GM23338 (cell line): ENCODE measurements at regions not wholly inside any gene's neighbourhood (a gene's known extent, or its start where the extent isn't known, plus 50 kb on each side); places are given as distances from the start of the nearest gene placed in this dataset.

Source experiments
- ATAC-seq: fragments of 200-7000 bp; cut with Tn5 transposase; 3 replicates; pipeline ENCODE4 v1.9.1; 2020
- DNase-seq: peaks from one replicate; pipeline ENCODE4 v3.0.0-alpha.2; 2015; ENCODE audit warnings: low spot score
- H2AFZ ChIP-seq: fragments of 200-600 bp; sonication (generic); 2 replicates; pipeline ENCODE4 v1.8.0; 2016; ENCODE audit warnings: antibody characterized with exemption, mild to moderate bottlenecking, moderate library complexity
- H3F3A ChIP-seq: fragments of 200-600 bp; sonication (generic); replicated peaks from 2 replicates; pipeline ENCODE4 v1.8.0; 2017; ENCODE audit warnings: antibody characterized with exemption, mixed run types, low read depth
- H3K27ac ChIP-seq: fragments of 200-600 bp; sonication (generic); 2 replicates; pipeline ENCODE4 v1.6.1; 2016; ENCODE audit warnings: low read depth
- H3K27me3 ChIP-seq: fragments of 200-600 bp; sonication (generic); 2 replicates; pipeline ENCODE4 v1.8.0; 2016; ENCODE audit warnings: mild to moderate bottlenecking, mixed run types, moderate library complexity; ENCODE audit not compliant: insufficient read depth
- H3K36me3 ChIP-seq: fragments of 200-600 bp; sonication (generic); 2 replicates; pipeline ENCODE4 v1.8.0; 2016; ENCODE audit warnings: mild to moderate bottlenecking; ENCODE audit not compliant: insufficient read depth
- H3K4me1 ChIP-seq: fragments of 200-600 bp; sonication (generic); 2 replicates; pipeline ENCODE4 v1.8.0; 2016; ENCODE audit warnings: mild to moderate bottlenecking, moderate library complexity; ENCODE audit not compliant: insufficient read depth
- H3K4me2 ChIP-seq: fragments of 200-600 bp; sonication (generic); 2 replicates; pipeline ENCODE4 v1.7.1; 2017; ENCODE audit warnings: mixed run types
- H3K4me3 ChIP-seq: fragments of 200-600 bp; sonication (generic); 2 replicates; pipeline ENCODE4 v1.6.1; 2016; ENCODE audit warnings: mixed run types
- H3K79me2 ChIP-seq: fragments of 200-600 bp; sonication (generic); replicated peaks from 2 replicates; pipeline ENCODE4 v1.8.0; 2017; ENCODE audit warnings: mild to moderate bottlenecking; ENCODE audit not compliant: insufficient read depth
- H3K9me2 ChIP-seq: fragments of 200-600 bp; sonication (generic); 2 replicates; pipeline ENCODE4 v1.8.0; 2017; ENCODE audit not compliant: insufficient read depth
- H4K20me1 ChIP-seq: fragments of 200-600 bp; sonication (generic); replicated peaks from 2 replicates; pipeline ENCODE4 v1.8.0; 2017; ENCODE audit warnings: mild to moderate bottlenecking; ENCODE audit not compliant: insufficient read depth
- H3K27ac Mint-ChIP-seq: 2 replicates; pipeline ENCODE4 v1.8.0; 2020; ENCODE audit warnings: inconsistent platforms, mild to moderate bottlenecking, moderate library complexity, mixed read lengths
- H3K27me3 Mint-ChIP-seq: 3 replicates; pipeline ENCODE4 v1.8.0; 2022; ENCODE audit warnings: low read depth, mild to moderate bottlenecking, moderate library complexity, mixed read lengths, inconsistent platforms; ENCODE audit not compliant: insufficient read depth, poor library complexity
- H3K36me3 Mint-ChIP-seq: 3 replicates; pipeline ENCODE4 v1.8.0; 2021; ENCODE audit warnings: low read depth, mild to moderate bottlenecking, inconsistent platforms, moderate library complexity, mixed read lengths
- H3K4me1 Mint-ChIP-seq: 3 replicates; pipeline ENCODE4 v1.8.0; 2020; ENCODE audit warnings: mild to moderate bottlenecking, inconsistent platforms, mixed read lengths
- H3K4me3 Mint-ChIP-seq: 3 replicates; pipeline ENCODE4 v1.8.0; 2021; ENCODE audit warnings: moderate library complexity, mild to moderate bottlenecking, inconsistent platforms, mixed read lengths
- H3K9me3 Mint-ChIP-seq: 3 replicates; pipeline ENCODE4 v1.8.0; 2020; ENCODE audit warnings: moderate library complexity, mild to moderate bottlenecking, inconsistent platforms, mixed read lengths
- EZH2 ChIP-seq: fragments of 200-600 bp; sonication (generic); IDR thresholded peaks from one replicate; pipeline ENCODE4 v1.8.0; 2017; ENCODE audit warnings: antibody characterized with exemption, mild to moderate bottlenecking, low read depth; ENCODE audit not compliant: unreplicated experiment
- EZH2phosphoT487 ChIP-seq: fragments of 200-600 bp; sonication (generic); IDR thresholded peaks from one replicate; pipeline ENCODE4 v1.8.1; 2018; ENCODE audit warnings: antibody characterized with exemption; ENCODE audit not compliant: unreplicated experiment
- JUNB ChIP-seq: IDR thresholded peaks from one replicate; pipeline ENCODE4 v1.6.1; 2016; ENCODE audit warnings: antibody characterized with exemption; ENCODE audit not compliant: unreplicated experiment
- NANOG ChIP-seq: IDR thresholded peaks from 2 replicates; pipeline ENCODE4 v1.6.1; 2016; ENCODE audit warnings: antibody characterized with exemption, borderline replicate concordance
- STAT1 ChIP-seq: IDR thresholded peaks from one replicate; pipeline ENCODE4 v1.6.1; 2016; ENCODE audit warnings: antibody characterized with exemption; ENCODE audit not compliant: unreplicated experiment
- ZNF114 ChIP-seq: fragments of 250-450 bp; sonication (Bioruptor Pico); IDR thresholded peaks from 2 replicates; pipeline ENCODE4 v1.5.0; 2020; ENCODE audit warnings: mild to moderate bottlenecking, moderate library complexity
- ZNF331 ChIP-seq: fragments of 250-450 bp; sonication (Bioruptor Pico); IDR thresholded peaks from 2 replicates; pipeline ENCODE4 v1.5.0; 2020; ENCODE audit warnings: low read depth, mild to moderate bottlenecking, moderate library complexity
- TF ChIP-seq, protein P1 (sequence below): IDR thresholded peaks from one replicate; pipeline ENCODE4 v1.6.1; 2018; ENCODE audit warnings: antibody characterized with exemption; ENCODE audit not compliant: unreplicated experiment
- TF ChIP-seq, protein P2 (sequence below), 2 experiments: fragments of 200-600 bp in 1 of 2; sonication (generic) in 1 of 2; conservative IDR thresholded peaks; 2 replicates each; pipeline versions ENCODE4 v1.5.1 to v1.6.1; 2016 to 2017; ENCODE audit warnings: antibody characterized with exemption in 2 of 2, low read depth in 2 of 2, mild to moderate bottlenecking in 2 of 2, moderate library complexity in 1 of 2
- TF ChIP-seq, protein P3 (sequence below): IDR thresholded peaks from 2 replicates; pipeline ENCODE4 v1.6.1; 2016; ENCODE audit warnings: antibody characterized with exemption

- no peak for TF ChIP-seq NANOG
- TF ChIP-seq, protein P1, sequence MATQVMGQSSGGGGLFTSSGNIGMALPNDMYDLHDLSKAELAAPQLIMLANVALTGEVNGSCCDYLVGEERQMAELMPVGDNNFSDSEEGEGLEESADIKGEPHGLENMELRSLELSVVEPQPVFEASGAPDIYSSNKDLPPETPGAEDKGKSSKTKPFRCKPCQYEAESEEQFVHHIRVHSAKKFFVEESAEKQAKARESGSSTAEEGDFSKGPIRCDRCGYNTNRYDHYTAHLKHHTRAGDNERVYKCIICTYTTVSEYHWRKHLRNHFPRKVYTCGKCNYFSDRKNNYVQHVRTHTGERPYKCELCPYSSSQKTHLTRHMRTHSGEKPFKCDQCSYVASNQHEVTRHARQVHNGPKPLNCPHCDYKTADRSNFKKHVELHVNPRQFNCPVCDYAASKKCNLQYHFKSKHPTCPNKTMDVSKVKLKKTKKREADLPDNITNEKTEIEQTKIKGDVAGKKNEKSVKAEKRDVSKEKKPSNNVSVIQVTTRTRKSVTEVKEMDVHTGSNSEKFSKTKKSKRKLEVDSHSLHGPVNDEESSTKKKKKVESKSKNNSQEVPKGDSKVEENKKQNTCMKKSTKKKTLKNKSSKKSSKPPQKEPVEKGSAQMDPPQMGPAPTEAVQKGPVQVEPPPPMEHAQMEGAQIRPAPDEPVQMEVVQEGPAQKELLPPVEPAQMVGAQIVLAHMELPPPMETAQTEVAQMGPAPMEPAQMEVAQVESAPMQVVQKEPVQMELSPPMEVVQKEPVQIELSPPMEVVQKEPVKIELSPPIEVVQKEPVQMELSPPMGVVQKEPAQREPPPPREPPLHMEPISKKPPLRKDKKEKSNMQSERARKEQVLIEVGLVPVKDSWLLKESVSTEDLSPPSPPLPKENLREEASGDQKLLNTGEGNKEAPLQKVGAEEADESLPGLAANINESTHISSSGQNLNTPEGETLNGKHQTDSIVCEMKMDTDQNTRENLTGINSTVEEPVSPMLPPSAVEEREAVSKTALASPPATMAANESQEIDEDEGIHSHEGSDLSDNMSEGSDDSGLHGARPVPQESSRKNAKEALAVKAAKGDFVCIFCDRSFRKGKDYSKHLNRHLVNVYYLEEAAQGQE, result no peak
- no peak for TF ChIP-seq ZNF114
- TF ChIP-seq ZNF331 (CRISPR knock-in tag), result no peak
- no peak for TF ChIP-seq EZH2
- TF ChIP-seq JUNB, result no peak
- TF ChIP-seq EZH2phosphoT487, result no peak
Measured at GRCh38 chr20:24403406-24403805, 66.0 kb upstream of the SYNDIG1 start (continued).

- H3K27ac Mint-ChIP-seq, result no peak overlapping the region
- H3K4me1 ChIP-seq, result no peaks in the 10 kb centered on the region
Measured at GRCh38 chr20:24402188-24402587, 67.2 kb upstream of the SYNDIG1 start.

More at GRCh38 chr20:24402188-24402587, 67.2 kb upstream of the SYNDIG1 start:
- H3K4me3 ChIP-seq, result no peak overlapping the region
- H3K36me3 ChIP-seq, result no peaks in the 10 kb centered on the region
- H3K9me2 ChIP-seq, result 0 out of 2 replicates have a peak, but pooled peaks cover 5% of the 10 kb centered on the region
- peaks cover 5% of the 10 kb centered on the region; the same call in 1 of the 3 replicates for H3K36me3 Mint-ChIP-seq
- no peaks in the 10 kb centered on the region for H3F3A ChIP-seq
- no peaks in the 10 kb centered on the region for H3K27me3 Mint-ChIP-seq
- no peak overlapping the region for H3K27ac ChIP-seq
- H3K4me1 Mint-ChIP-seq, result no peaks in the 10 kb centered on the region
- no peak overlapping the region for H3K4me2 ChIP-seq
- H4K20me1 ChIP-seq, result no peaks in the 10 kb centered on the region
- DNase-seq (no peak), ATAC-seq (no peak)
- H3K27me3 ChIP-seq, result no peaks in the 10 kb centered on the region
- H2AFZ ChIP-seq, result no peak overlapping the region
- TF ChIP-seq, protein P1, result no peak
- TF ChIP-seq, protein P2, sequence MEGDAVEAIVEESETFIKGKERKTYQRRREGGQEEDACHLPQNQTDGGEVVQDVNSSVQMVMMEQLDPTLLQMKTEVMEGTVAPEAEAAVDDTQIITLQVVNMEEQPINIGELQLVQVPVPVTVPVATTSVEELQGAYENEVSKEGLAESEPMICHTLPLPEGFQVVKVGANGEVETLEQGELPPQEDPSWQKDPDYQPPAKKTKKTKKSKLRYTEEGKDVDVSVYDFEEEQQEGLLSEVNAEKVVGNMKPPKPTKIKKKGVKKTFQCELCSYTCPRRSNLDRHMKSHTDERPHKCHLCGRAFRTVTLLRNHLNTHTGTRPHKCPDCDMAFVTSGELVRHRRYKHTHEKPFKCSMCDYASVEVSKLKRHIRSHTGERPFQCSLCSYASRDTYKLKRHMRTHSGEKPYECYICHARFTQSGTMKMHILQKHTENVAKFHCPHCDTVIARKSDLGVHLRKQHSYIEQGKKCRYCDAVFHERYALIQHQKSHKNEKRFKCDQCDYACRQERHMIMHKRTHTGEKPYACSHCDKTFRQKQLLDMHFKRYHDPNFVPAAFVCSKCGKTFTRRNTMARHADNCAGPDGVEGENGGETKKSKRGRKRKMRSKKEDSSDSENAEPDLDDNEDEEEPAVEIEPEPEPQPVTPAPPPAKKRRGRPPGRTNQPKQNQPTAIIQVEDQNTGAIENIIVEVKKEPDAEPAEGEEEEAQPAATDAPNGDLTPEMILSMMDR (conservative IDR thresholded peaks at IDR 0.05; ENCODE audit: low read depth in 2 of 2), result no peak
- no peak for TF ChIP-seq JUNB
- TF ChIP-seq, protein P3, sequence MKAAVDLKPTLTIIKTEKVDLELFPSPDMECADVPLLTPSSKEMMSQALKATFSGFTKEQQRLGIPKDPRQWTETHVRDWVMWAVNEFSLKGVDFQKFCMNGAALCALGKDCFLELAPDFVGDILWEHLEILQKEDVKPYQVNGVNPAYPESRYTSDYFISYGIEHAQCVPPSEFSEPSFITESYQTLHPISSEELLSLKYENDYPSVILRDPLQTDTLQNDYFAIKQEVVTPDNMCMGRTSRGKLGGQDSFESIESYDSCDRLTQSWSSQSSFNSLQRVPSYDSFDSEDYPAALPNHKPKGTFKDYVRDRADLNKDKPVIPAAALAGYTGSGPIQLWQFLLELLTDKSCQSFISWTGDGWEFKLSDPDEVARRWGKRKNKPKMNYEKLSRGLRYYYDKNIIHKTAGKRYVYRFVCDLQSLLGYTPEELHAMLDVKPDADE, result no peak
- no peak for TF ChIP-seq ZNF114
- TF ChIP-seq STAT1, result no peak
- no peaks in the 10 kb centered on the region for H3K79me2 ChIP-seq
- no peak overlapping the region for H3K4me3 Mint-ChIP-seq
- H3K9me3 Mint-ChIP-seq, result peaks cover 15% of the 10 kb centered on the region; the same call in 2 of the 3 replicates
